Liver (tissue), 7 donors: ENCODE measurements at regions not wholly inside any gene's neighbourhood (a gene's known extent, or its start where the extent isn't known, plus 50 kb on each side); places are given as distances from the start of the nearest gene placed in this dataset.

ENCODE experiments used
- DNase-seq: peaks from one replicate; pipeline ENCODE4 v3.0.0-alpha.2; 2017; ENCODE audit warnings: low spot score
- H3K27ac ChIP-seq, 2 donors: one replicate each; pipeline ENCODE4 v1.7.0; 2013; ENCODE audit warnings: inconsistent platforms in 2 of 2, low read length in 2 of 2, control low read depth in 1 of 2, low read depth in 1 of 2, mild to moderate bottlenecking in 1 of 2
- H3K27me3 ChIP-seq, 4 donors: one replicate each; pipeline versions ENCODE4 v1.6.1 to v1.7.0; 2013; ENCODE audit warnings: low read length in 3 of 4, inconsistent platforms in 1 of 4, mild to moderate bottlenecking in 1 of 4, moderate library complexity in 1 of 4; ENCODE audit not compliant: control insufficient read depth in 4 of 4, insufficient read depth in 4 of 4
- H3K36me3 ChIP-seq, 4 donors: one replicate each; pipeline versions ENCODE4 v1.6.1 to v1.7.0; 2013; ENCODE audit warnings: low read length in 3 of 4, mild to moderate bottlenecking in 3 of 4, low read depth in 1 of 4, moderate library complexity in 1 of 4; ENCODE audit not compliant: control insufficient read depth in 4 of 4, insufficient read depth in 3 of 4
- H3K4me1 ChIP-seq, 4 donors: one replicate each; pipeline versions ENCODE4 v1.6.1 to v1.7.0; 2013; ENCODE audit warnings: low read length in 3 of 4, mild to moderate bottlenecking in 3 of 4, moderate library complexity in 1 of 4; ENCODE audit not compliant: control insufficient read depth in 4 of 4, insufficient read depth in 4 of 4
- H3K4me3 ChIP-seq, 3 donors: one replicate each; pipeline versions ENCODE4 v1.6.1 to v1.7.0; 2013; ENCODE audit warnings: low read length in 3 of 3, control low read depth in 1 of 3, low read depth in 1 of 3, mild to moderate bottlenecking in 1 of 3
- H3K9ac ChIP-seq, 2 donors: one replicate each; pipeline ENCODE4 v1.7.0; 2013; ENCODE audit warnings: low read length in 2 of 2, mild to moderate bottlenecking in 2 of 2, moderate library complexity in 2 of 2, control low read depth in 1 of 2, low read depth in 1 of 2
- H3K9me3 ChIP-seq, 4 donors: one replicate each; pipeline versions ENCODE4 v1.6.1 to v1.7.0; 2013; ENCODE audit warnings: low read length in 3 of 4; ENCODE audit not compliant: control insufficient read depth in 4 of 4
- ATF3 ChIP-seq: IDR thresholded peaks from 2 replicates; pipeline ENCODE4 v1.6.1; 2016; ENCODE audit warnings: antibody characterized with exemption
- EGR1 ChIP-seq, 2 donors: IDR thresholded peaks; 2 replicates each; pipeline ENCODE4 v1.6.1; 2016 to 2018; ENCODE audit warnings: antibody characterized with exemption in 2 of 2, low read depth in 2 of 2
- FOXA2 ChIP-seq: IDR thresholded peaks from 2 replicates; pipeline ENCODE4 v1.6.1; 2016; ENCODE audit warnings: antibody characterized with exemption
- GABPA ChIP-seq, 2 donors: IDR thresholded peaks in 1 of 2; conservative IDR thresholded peaks in 1 of 2; 2 replicates each; pipeline ENCODE4 v1.6.1; 2016; ENCODE audit warnings: antibody characterized with exemption in 2 of 2, mild to moderate bottlenecking in 1 of 2, moderate library complexity in 1 of 2
- HNF4A ChIP-seq, 2 donors: conservative IDR thresholded peaks; 2 replicates each; pipeline ENCODE4 v1.6.1; 2016; ENCODE audit warnings: antibody characterized with exemption in 2 of 2, mild to moderate bottlenecking in 2 of 2
- HNF4G ChIP-seq: IDR thresholded peaks from 2 replicates; pipeline ENCODE4 v1.6.1; 2016; ENCODE audit warnings: antibody characterized with exemption
- JUND ChIP-seq, 2 donors: IDR thresholded peaks; 2 replicates each; pipeline ENCODE4 v1.6.1; 2016; ENCODE audit warnings: antibody characterized with exemption in 2 of 2
- NR2F2 ChIP-seq: IDR thresholded peaks from 2 replicates; pipeline ENCODE4 v1.6.1; 2016; ENCODE audit warnings: antibody characterized with exemption
- RAD21 ChIP-seq, 2 donors: IDR thresholded peaks; 2 replicates each; pipeline ENCODE4 v1.6.1; 2016; ENCODE audit warnings: antibody characterized with exemption in 2 of 2, mild to moderate bottlenecking in 2 of 2
- RXRA ChIP-seq, 2 donors: IDR thresholded peaks; 2 replicates each; pipeline ENCODE4 v1.6.1; 2017 to 2018; ENCODE audit warnings: antibody characterized with exemption in 2 of 2, mild to moderate bottlenecking in 1 of 2
- SP1 ChIP-seq: IDR thresholded peaks from 2 replicates; pipeline ENCODE4 v1.6.1; 2018; ENCODE audit warnings: antibody characterized with exemption, mild to moderate bottlenecking
- TAF1 ChIP-seq: conservative IDR thresholded peaks from 2 replicates; pipeline ENCODE4 v1.6.1; 2016; ENCODE audit warnings: antibody characterized with exemption, mild to moderate bottlenecking
- YY1 ChIP-seq: IDR thresholded peaks from 2 replicates; pipeline ENCODE4 v1.6.1; 2016; ENCODE audit warnings: antibody characterized with exemption, mild to moderate bottlenecking
- ZBTB33 ChIP-seq: IDR thresholded peaks from 2 replicates; pipeline ENCODE4 v1.6.1; 2016; ENCODE audit warnings: antibody characterized with exemption
- WGBS: extraction: QIAGEN DNeasy Blood & Tissue Kit; methylation state at CpG from one replicate; pipeline ENCODE4 v1.1.7; 2013; 5-methylcytosine and 5-hydroxymethylcytosine counted together
- TF ChIP-seq, protein P1 (sequence below): IDR thresholded peaks from 2 replicates; pipeline ENCODE4 v1.6.1; 2016; ENCODE audit warnings: antibody characterized with exemption
- TF ChIP-seq, protein P2 (sequence below): IDR thresholded peaks from 2 replicates; pipeline ENCODE4 v1.6.1; 2016; ENCODE audit warnings: antibody characterized with exemption, mild to moderate bottlenecking
- donor health status: healthy.
- donor health status: healthy.
- donor health status: healthy.
- donor health status: healthy.

DNA sequence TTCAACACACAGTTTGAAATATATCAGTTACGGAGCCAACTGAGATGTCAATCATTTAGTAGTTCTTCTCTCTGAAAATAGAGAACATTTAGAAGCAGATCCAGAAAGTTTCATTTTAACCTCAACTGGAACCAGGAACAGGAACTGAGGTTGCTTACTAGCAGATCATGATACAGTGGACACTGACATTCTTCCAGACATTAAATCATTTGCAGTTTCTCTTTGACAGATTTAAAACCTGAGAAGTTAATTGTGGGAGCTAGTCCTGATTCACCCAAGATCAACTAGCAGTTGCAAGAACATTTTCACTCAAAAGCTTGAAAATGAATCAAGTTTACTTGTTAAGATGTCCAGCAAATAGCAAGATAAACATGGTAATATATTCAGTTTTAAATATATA lies 135.4 kb downstream of the SLC17A6 start:
- H3K4me1 ChIP-seq = no peaks in the 10 kb centered on the region
- H3K9me3 ChIP-seq = no peaks in the 10 kb centered on the region
- WGBS = 86% methylated on average over 1 of the region's 1 CpG
- no peak for TF ChIP-seq TAF1
- no peak for TF ChIP-seq EGR1 (IDR thresholded peaks at IDR 0.05; ENCODE audit: low read depth in 2 of 2)
- TF ChIP-seq YY1 = no peak
- H3K9ac ChIP-seq = no peak overlapping the region
- no peak overlapping the region for H3K27ac ChIP-seq
- peaks cover 0 to 3% (median 0%) of the 10 kb centered on the region in 4 donors for H3K27me3 ChIP-seq
- no peak for DNase-seq
- no peaks in the 10 kb centered on the region for H3K36me3 ChIP-seq
- no peak overlapping the region for H3K4me3 ChIP-seq

- 70% methylated on average over 7 of the region's 7 CpGs for WGBS
- TF ChIP-seq ATF3 (no peak), GABPA (IDR thresholded peaks at IDR 0.05 in 1 of 2, conservative IDR thresholded peaks at IDR 0.05 in 1 of 2) (no peak), HNF4A (conservative IDR thresholded peaks at IDR 0.05) (no peak)
- H3K36me3 ChIP-seq = no peaks in the 10 kb centered on the region
- H3K9ac ChIP-seq = no peak overlapping the region
- H3K9me3 ChIP-seq = no peaks in the 10 kb centered on the region
- peaks cover 0 to 2% (median 0%) of the 10 kb centered on the region in 4 donors for H3K27me3 ChIP-seq
- no peak overlapping the region for H3K27ac ChIP-seq
- no peaks in the 10 kb centered on the region for H3K4me1 ChIP-seq
- H3K4me3 ChIP-seq = no peak overlapping the region
- DNase-seq = no peak
Measured at GRCh38 chr11:22472306-22472705, 134.1 kb downstream of the SLC17A6 start.

DNA sequence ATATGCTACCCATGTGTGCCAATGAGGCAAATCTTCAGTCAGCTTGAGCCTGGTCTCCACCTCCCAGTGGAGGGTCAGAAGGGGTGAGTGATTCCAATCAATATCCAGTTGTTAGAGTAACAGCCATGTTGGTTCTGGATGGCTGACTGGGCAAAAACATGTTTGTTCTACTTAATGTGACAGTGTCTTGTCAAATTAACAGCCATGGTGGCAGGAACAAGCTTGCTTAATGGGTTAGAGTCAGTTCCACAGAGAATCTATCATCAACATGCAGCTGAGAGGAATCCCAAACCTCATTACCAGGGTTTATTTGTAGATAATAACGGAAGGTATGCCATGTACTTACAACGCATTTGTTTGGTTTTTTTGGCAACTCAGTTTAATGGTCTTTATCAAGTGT lies 133.2 kb downstream of the SLC17A6 start:
- DNase-seq = no peak
- Histone ChIP-seq H3K9me3 (no peaks in the 10 kb centered on the region), H3K4me1 (no peaks in the 10 kb centered on the region), H3K36me3 (no peaks in the 10 kb centered on the region), H3K4me3 (no peak overlapping the region), H3K27me3 (no peaks in the 10 kb centered on the region), H3K9ac (no peak overlapping the region), H3K27ac (no peak overlapping the region)
- WGBS = 63% methylated on average over 2 of the region's 2 CpGs
- TF ChIP-seq HNF4G (no peak), ZBTB33 (no peak), GABPA (IDR thresholded peaks at IDR 0.05 in 1 of 2, conservative IDR thresholded peaks at IDR 0.05 in 1 of 2) (no peak), HNF4A (conservative IDR thresholded peaks at IDR 0.05) (no peak)
- TF ChIP-seq, protein P1, sequence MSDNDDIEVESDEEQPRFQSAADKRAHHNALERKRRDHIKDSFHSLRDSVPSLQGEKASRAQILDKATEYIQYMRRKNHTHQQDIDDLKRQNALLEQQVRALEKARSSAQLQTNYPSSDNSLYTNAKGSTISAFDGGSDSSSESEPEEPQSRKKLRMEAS = no peak

GRCh38 chr11:22467741-22468140 lies 129.6 kb downstream of the SLC17A6 start:
- H3K36me3 ChIP-seq = no peaks in the 10 kb centered on the region
- H3K4me3 ChIP-seq = no peak overlapping the region
- H3K9me3 ChIP-seq = no peaks in the 10 kb centered on the region
- no peaks in the 10 kb centered on the region for H3K27me3 ChIP-seq
- WGBS = 83% methylated on average over 2 of the region's 2 CpGs
- no peak overlapping the region for H3K27ac ChIP-seq
- H3K4me1 ChIP-seq = no peaks in the 10 kb centered on the region
- no peak overlapping the region for H3K9ac ChIP-seq
- no peak for DNase-seq
- TF ChIP-seq, protein P2, sequence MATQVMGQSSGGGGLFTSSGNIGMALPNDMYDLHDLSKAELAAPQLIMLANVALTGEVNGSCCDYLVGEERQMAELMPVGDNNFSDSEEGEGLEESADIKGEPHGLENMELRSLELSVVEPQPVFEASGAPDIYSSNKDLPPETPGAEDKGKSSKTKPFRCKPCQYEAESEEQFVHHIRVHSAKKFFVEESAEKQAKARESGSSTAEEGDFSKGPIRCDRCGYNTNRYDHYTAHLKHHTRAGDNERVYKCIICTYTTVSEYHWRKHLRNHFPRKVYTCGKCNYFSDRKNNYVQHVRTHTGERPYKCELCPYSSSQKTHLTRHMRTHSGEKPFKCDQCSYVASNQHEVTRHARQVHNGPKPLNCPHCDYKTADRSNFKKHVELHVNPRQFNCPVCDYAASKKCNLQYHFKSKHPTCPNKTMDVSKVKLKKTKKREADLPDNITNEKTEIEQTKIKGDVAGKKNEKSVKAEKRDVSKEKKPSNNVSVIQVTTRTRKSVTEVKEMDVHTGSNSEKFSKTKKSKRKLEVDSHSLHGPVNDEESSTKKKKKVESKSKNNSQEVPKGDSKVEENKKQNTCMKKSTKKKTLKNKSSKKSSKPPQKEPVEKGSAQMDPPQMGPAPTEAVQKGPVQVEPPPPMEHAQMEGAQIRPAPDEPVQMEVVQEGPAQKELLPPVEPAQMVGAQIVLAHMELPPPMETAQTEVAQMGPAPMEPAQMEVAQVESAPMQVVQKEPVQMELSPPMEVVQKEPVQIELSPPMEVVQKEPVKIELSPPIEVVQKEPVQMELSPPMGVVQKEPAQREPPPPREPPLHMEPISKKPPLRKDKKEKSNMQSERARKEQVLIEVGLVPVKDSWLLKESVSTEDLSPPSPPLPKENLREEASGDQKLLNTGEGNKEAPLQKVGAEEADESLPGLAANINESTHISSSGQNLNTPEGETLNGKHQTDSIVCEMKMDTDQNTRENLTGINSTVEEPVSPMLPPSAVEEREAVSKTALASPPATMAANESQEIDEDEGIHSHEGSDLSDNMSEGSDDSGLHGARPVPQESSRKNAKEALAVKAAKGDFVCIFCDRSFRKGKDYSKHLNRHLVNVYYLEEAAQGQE = no peak
- TF ChIP-seq RAD21 (IDR thresholded peaks at IDR 0.05) (no peak), HNF4G (no peak), HNF4A (conservative IDR thresholded peaks at IDR 0.05) (no peak), GABPA (IDR thresholded peaks at IDR 0.05 in 1 of 2, conservative IDR thresholded peaks at IDR 0.05 in 1 of 2) (no peak), ZBTB33 (no peak), NR2F2 (no peak), ATF3 (no peak), FOXA2 (no peak), SP1 (no peak), RXRA (IDR thresholded peaks at IDR 0.05) (no peak), JUND (IDR thresholded peaks at IDR 0.05) (no peak), EGR1 (IDR thresholded peaks at IDR 0.05; ENCODE audit: low read depth in 2 of 2) (no peak), YY1 (no peak)
